Prostate gland (tissue), 2 donors: ENCODE measurements at regions not wholly inside any gene's neighbourhood (a gene's known extent, or its start where the extent isn't known, plus 50 kb on each side); places are given as distances from the start of the nearest gene placed in this dataset.

ENCODE experiments used
- CTCF ChIP-seq, 4 experiments: fragments of 200-600 bp in 2 of 4; fragments of 450-650 bp in 2 of 4; sonication (generic) in 2 of 4; IDR thresholded peaks; 1 replicate in 3 of 4; 2 replicates in 1 of 4; pipeline ENCODE4 v1.5.1; 2016 to 2019; ENCODE audit warnings: antibody characterized with exemption in 4 of 4, mild to moderate bottlenecking in 2 of 4, moderate library complexity in 2 of 4
- POLR2A ChIP-seq: fragments of 450-650 bp; IDR thresholded peaks from one replicate; pipeline ENCODE4 v1.6.1; 2016; ENCODE audit warnings: antibody characterized with exemption, mild to moderate bottlenecking
- POLR2AphosphoS5 ChIP-seq: sonication (generic); formaldehyde crosslinking; IDR thresholded peaks from one replicate; pipeline ENCODE4 v1.6.1; 2017; ENCODE audit warnings: antibody characterized with exemption

GRCh38 chr15:57784081-57784511, 77.6 kb downstream of the POLR2M start:
- TF ChIP-seq CTCF (IDR thresholded peaks at IDR 0.05) (no peak), POLR2AphosphoS5 (no peak), POLR2A (no peak)
